GM21447 (cell line): ENCODE measurements at regions not wholly inside any gene's neighbourhood (a gene's known extent, or its start where the extent isn't known, plus 50 kb on each side); places are given as distances from the start of the nearest gene placed in this dataset.

Experiments
- ATAC-seq: cut with Tn5 transposase; IDR thresholded peaks from one replicate; pipeline ENCODE4 v1.9.1; 2021; ENCODE audit not compliant: unreplicated experiment

GRCh38 chr2:128623776-128624761 lies 305.4 kb upstream of the HS6ST1 start:
- peak; percentile 90 for ATAC-seq

- no peak for ATAC-seq
Observed at GRCh38 chr2:128624956-128625355, 306.3 kb upstream of the HS6ST1 start.

GRCh38 chr2:128625421-128625820 lies 306.8 kb upstream of the HS6ST1 start:
- no peak for ATAC-seq

GRCh38 chr2:128625963-128626759 lies 307.5 kb upstream of the HS6ST1 start:
- ATAC-seq: no peak

- ATAC-seq: no peak
Observed at GRCh38 chr2:128626760-128627511, 308.3 kb upstream of the HS6ST1 start.

GRCh38 chr2:128628206-128628605 lies 309.5 kb upstream of the HS6ST1 start:
- no peak for ATAC-seq

GRCh38 chr2:128628996-128629395 lies 310.3 kb upstream of the HS6ST1 start:
- no peak for ATAC-seq

GRCh38 chr2:128630974-128631697 lies 312.5 kb upstream of the HS6ST1 start:
- ATAC-seq: no peak

GRCh38 chr2:128631698-128632500 lies 313.2 kb upstream of the HS6ST1 start:
- no peak for ATAC-seq

- no peak for ATAC-seq
Observed at GRCh38 chr2:128632501-128632800, 313.8 kb upstream of the HS6ST1 start.

GRCh38 chr2:128633501-128633900 lies 314.8 kb upstream of the HS6ST1 start:
- ATAC-seq: no peak

GRCh38 chr2:128635361-128635900 lies 316.8 kb upstream of the HS6ST1 start:
- ATAC-seq: no peak

- no peak for ATAC-seq
Observed at GRCh38 chr2:128636802-128637147, 318.1 kb upstream of the HS6ST1 start.

GRCh38 chr2:128637481-128638155 lies 318.9 kb upstream of the HS6ST1 start:
- no peak for ATAC-seq

GRCh38 chr2:128638341-128639119 lies 319.9 kb upstream of the HS6ST1 start:
- ATAC-seq: no peak

GRCh38 chr2:128639120-128639477 lies 320.4 kb upstream of the HS6ST1 start:
- ATAC-seq: no peak

- ATAC-seq: no peak
Observed at GRCh38 chr2:128639693-128640092, 321.0 kb upstream of the HS6ST1 start.

- ATAC-seq: no peak
Observed at GRCh38 chr2:128640166-128640844, 321.6 kb upstream of the HS6ST1 start.
